OCI-LY3 (cell line): ENCODE measurements at regions not wholly inside any gene's neighbourhood (a gene's known extent, or its start where the extent isn't known, plus 50 kb on each side); places are given as distances from the start of the nearest gene placed in this dataset.

Source experiments
- H2AFZ ChIP-seq: fragments of 200-600, 300-600 bp; shearing (Covaris generic); 2 replicates; pipeline ENCODE4 v1.6.0; 2014; ENCODE audit warnings: antibody characterized with exemption, low read depth, low read length
- H3K27ac ChIP-seq: fragments of 200-600, 300-600 bp; sonication (generic); 2 replicates; pipeline ENCODE4 v1.5.1; 2014; ENCODE audit warnings: mild to moderate bottlenecking, low read length, moderate library complexity, mixed read lengths
- H3K27me3 ChIP-seq: fragments of 200-600, 300-600 bp; sonication (generic); 2 replicates; pipeline ENCODE4 v1.6.1; 2014; ENCODE audit warnings: low read depth, low read length, mixed read lengths
- H3K36me3 ChIP-seq: fragments of 200-600, 300-600 bp; sonication (generic); replicated peaks from 2 replicates; pipeline ENCODE3; 2014; ENCODE audit warnings: low read depth, low read length, mixed read lengths
- H3K4me1 ChIP-seq: fragments of 300-600, 200-600 bp; sonication (generic); 2 replicates; pipeline ENCODE4 v1.6.1; 2014; ENCODE audit warnings: low read length, mixed read lengths
- H3K4me2 ChIP-seq: fragments of 200-600, 300-600 bp; sonication (generic); 2 replicates; pipeline ENCODE4 v1.6.1; 2014; ENCODE audit warnings: low read length, mixed read lengths
- H3K4me3 ChIP-seq: fragments of 300-600, 200-600 bp; sonication (generic); 2 replicates; pipeline ENCODE4 v1.5.1; 2014; ENCODE audit warnings: antibody characterized with exemption, mild to moderate bottlenecking, low read length, moderate library complexity
- H3K79me2 ChIP-seq: fragments of 300-600, 200-600 bp; shearing (Covaris generic); 2 replicates; pipeline ENCODE4 v1.6.1; 2014; ENCODE audit warnings: mild to moderate bottlenecking, low read length, mixed read lengths
- H3K9ac ChIP-seq: fragments of 300-600, 200-600 bp; shearing (Covaris generic); 2 replicates; pipeline ENCODE4 v1.6.0; 2014; ENCODE audit warnings: mild to moderate bottlenecking, low read length, moderate library complexity
- H3K9me3 ChIP-seq: fragments of 200-600, 300-600 bp; shearing (Covaris generic); 2 replicates; pipeline ENCODE4 v1.6.1; 2014; ENCODE audit warnings: low read length, mixed read lengths; ENCODE audit not compliant: insufficient read depth
- H4K20me1 ChIP-seq: fragments of 200-600, 300-600 bp; sonication (generic); 2 replicates; pipeline ENCODE4 v1.6.1; 2016; ENCODE audit warnings: low read length, mixed read lengths; ENCODE audit not compliant: insufficient read depth
- EZH2phosphoT487 ChIP-seq: fragments of 200-600 bp; shearing (Covaris generic); IDR thresholded peaks from 2 replicates; pipeline ENCODE4 v1.6.1; 2018; ENCODE audit warnings: antibody characterized with exemption, mixed run types, low read depth
- TF ChIP-seq, protein P1 (sequence below): fragments of 200-600, 300-600 bp; sonication (generic); IDR thresholded peaks from 2 replicates; pipeline ENCODE4 v1.5.1; 2014; ENCODE audit warnings: antibody characterized with exemption, low read length, low read depth

DNA sequence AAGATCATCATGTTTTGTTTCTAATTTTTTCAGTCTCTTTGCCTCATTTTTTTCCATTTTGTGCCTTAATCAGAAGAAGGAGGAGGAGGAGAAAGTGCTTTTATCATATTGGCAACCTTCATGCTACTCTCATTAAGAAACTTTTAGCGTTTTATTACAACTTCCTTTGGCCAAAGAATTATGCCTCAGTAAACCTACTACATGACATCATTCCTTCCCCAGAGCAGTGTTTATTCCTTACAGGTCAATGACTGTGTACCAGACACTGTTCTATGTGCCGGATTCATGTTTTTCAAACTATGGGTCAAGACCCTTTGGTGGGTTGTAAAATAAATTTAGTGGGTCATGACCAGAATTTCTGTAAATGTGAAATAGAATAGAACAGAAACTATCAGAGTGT, 110.4 kb downstream of the SLC30A10 start:
- Histone ChIP-seq H3K9me3 (no peaks in the 10 kb centered on the region), H3K4me2 (no peak overlapping the region), H2AFZ (no peak overlapping the region), H3K9ac (no peak overlapping the region), H3K4me1 (peaks cover 1% of the 10 kb centered on the region), H3K27me3 (peaks cover 60% of the 10 kb centered on the region), H3K4me3 (no peak overlapping the region), H3K27ac (no peak overlapping the region), H4K20me1 (no peaks in the 10 kb centered on the region), H3K36me3 (no peaks in the 10 kb centered on the region), H3K79me2 (no peaks in the 10 kb centered on the region)
- TF ChIP-seq, protein P1, sequence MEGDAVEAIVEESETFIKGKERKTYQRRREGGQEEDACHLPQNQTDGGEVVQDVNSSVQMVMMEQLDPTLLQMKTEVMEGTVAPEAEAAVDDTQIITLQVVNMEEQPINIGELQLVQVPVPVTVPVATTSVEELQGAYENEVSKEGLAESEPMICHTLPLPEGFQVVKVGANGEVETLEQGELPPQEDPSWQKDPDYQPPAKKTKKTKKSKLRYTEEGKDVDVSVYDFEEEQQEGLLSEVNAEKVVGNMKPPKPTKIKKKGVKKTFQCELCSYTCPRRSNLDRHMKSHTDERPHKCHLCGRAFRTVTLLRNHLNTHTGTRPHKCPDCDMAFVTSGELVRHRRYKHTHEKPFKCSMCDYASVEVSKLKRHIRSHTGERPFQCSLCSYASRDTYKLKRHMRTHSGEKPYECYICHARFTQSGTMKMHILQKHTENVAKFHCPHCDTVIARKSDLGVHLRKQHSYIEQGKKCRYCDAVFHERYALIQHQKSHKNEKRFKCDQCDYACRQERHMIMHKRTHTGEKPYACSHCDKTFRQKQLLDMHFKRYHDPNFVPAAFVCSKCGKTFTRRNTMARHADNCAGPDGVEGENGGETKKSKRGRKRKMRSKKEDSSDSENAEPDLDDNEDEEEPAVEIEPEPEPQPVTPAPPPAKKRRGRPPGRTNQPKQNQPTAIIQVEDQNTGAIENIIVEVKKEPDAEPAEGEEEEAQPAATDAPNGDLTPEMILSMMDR, result no peak
- TF ChIP-seq EZH2phosphoT487, result no peak

DNA sequence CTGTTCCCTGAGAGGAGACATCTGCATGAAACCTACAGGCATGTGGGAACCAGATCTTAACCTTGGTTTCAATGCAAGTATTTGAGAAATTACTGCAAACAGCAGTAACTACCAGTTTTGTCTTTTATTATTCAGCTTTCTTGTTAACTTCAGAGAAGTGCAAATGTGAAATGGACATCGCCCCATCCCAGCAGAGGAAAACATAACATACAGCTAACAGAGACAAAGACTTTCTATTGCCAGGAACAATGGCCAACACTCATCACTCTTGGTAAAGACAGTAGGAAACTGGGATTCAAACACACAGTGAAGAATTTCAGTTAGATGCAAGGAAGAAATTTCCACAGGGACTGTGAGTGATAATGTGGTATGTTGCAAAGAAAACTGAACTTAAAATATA, 115.1 kb downstream of the SLC30A10 start:
- H3K9me3 ChIP-seq, result no peaks in the 10 kb centered on the region
- no peaks in the 10 kb centered on the region for H4K20me1 ChIP-seq
- H3K36me3 ChIP-seq, result no peaks in the 10 kb centered on the region
- H3K9ac ChIP-seq, result no peak overlapping the region
- peaks cover 95% of the 10 kb centered on the region for H3K27me3 ChIP-seq
- no peak overlapping the region for H3K4me3 ChIP-seq
- no peaks in the 10 kb centered on the region for H3K79me2 ChIP-seq
- TF ChIP-seq EZH2phosphoT487, result no peak
- TF ChIP-seq, protein P1, result no peak
- no peak overlapping the region for H3K27ac ChIP-seq
- H3K4me1 ChIP-seq, result peaks cover 9% of the 10 kb centered on the region
- H3K4me2 ChIP-seq, result no peak overlapping the region
- no peak overlapping the region for H2AFZ ChIP-seq

DNA sequence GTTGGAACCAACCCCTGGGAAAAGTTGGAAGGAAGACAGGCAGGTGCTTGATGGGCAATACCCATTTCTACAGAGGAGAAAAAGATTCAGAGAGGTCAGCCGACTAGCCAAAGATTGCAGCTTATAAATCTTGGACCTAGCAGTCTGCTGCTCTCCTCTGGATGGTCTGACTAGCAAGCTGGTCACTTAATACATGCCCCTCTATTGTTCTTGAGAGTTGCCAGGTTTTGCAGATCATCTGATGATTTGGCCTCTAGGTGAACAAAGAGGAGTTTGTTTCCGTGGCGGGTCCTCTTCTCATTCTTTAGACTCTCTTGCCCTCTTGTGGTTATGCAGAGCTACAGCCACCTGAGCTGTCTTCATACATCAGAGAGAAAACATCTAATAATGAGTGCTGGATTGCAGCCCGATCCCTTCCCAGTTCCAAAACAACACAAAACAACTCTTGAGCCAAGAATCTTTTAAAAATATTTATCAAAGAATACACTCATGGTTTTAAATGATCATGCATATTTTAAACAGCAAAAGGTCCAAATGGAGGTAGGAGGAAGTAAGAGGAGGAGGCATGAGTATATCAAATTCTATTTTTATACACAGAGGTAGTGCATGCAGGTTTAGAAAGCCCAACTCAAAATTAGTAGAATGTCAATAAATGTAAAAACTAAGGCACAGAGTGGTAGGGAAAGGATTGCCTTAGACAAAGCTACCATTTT, 115.7 kb downstream of the SLC30A10 start:
- Histone ChIP-seq H3K27me3 (peaks cover 94% of the 10 kb centered on the region), H3K9me3 (no peaks in the 10 kb centered on the region), H4K20me1 (no peaks in the 10 kb centered on the region), H3K9ac (no peak overlapping the region), H3K4me1 (peaks cover 9% of the 10 kb centered on the region), H3K79me2 (no peaks in the 10 kb centered on the region), H2AFZ (no peak overlapping the region), H3K4me3 (no peak overlapping the region), H3K36me3 (no peaks in the 10 kb centered on the region), H3K27ac (no peak overlapping the region), H3K4me2 (peak overlapping the region; percentile 36)
- no peak for TF ChIP-seq EZH2phosphoT487
- TF ChIP-seq, protein P1, result peak; percentile 98

DNA sequence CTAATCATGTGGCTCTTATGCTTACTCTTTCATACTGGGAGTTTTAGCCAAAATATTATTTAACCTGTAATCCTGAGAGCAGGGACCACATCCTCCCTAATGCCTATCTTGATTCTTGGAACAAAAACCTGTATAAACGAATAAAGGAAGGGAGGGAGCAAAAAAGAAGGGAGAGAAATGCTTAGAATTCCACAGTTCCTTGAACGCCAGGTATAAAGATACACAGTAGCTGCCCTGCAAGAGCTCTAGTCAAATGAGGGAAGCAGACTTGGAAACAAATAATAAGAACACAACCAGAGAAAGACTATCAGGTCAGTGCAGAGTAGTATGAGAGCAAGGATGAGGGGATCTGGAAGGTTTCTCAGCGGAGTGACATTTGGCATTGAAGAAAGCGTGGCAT, 116.3 kb downstream of the SLC30A10 start:
- Histone ChIP-seq H3K4me1 (peaks cover 9% of the 10 kb centered on the region), H3K36me3 (no peaks in the 10 kb centered on the region), H3K4me2 (peak overlapping the region; percentile 36), H3K27me3 (peaks cover 91% of the 10 kb centered on the region), H3K9ac (no peak overlapping the region), H3K9me3 (no peaks in the 10 kb centered on the region), H2AFZ (no peak overlapping the region), H3K79me2 (no peaks in the 10 kb centered on the region), H3K4me3 (no peak overlapping the region), H3K27ac (no peak overlapping the region), H4K20me1 (no peaks in the 10 kb centered on the region)
- TF ChIP-seq EZH2phosphoT487, result no peak
- TF ChIP-seq, protein P1, result no peak
